ENCODE measurements at regions not wholly inside any gene's neighbourhood (a gene's known extent, or its start where the extent isn't known, plus 50 kb on each side); places are given as distances from the start of the nearest gene placed in this dataset.

DNA sequence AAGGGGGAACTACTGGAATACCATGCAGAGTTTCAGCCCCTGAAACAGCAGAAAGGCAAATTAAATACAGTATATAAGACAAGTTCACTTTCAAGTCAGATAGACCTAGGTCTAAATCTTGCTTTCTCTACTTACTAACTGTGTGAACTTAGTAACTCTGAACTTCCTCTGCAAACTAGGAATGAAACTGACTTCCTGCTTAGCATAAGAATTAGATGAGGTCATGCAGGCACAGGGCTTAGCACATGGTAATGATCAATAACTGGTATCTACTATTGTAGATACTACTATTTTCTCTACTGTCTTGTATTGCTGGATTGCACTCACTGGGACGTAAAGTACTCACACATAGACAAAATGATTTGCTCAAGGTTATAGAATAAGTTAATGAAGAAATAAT lies 51.5 kb upstream of the MTNR1B start:
- no peak for DNase-seq
- in situ Hi-C loops (cut with HindIII; ENCODE audit: low pct_ligation_motif_present, low pct_unique_long_range_greater_than_20kb, low sequenced_read_pairs): no loop called here

- no peak for DNase-seq
- in situ Hi-C loops (cut with HindIII; ENCODE audit: low pct_ligation_motif_present, low pct_unique_long_range_greater_than_20kb, low sequenced_read_pairs): no loop called here
Measured at GRCh38 chr11:92919048-92919447, 50.4 kb upstream of the MTNR1B start.
